ENCODE measurements at regions not wholly inside any gene's neighbourhood (a gene's known extent, or its start where the extent isn't known, plus 50 kb on each side); places are given as distances from the start of the nearest gene placed in this dataset.
A peak's percentile ranks its signal among the peaks of the same experiment; 100 is the strongest.
"Not testable (repeated sequence)": the region's sequence is repeated elsewhere in the genome, so short reads cannot be mapped to it uniquely, and the experiment has no call there.

GRCh38 chr12:64552510-64552909 is 57.8 kb upstream of the RASSF3 start:
- H3K27me3 Mint-ChIP-seq (ENCODE audit: insufficient read depth, unreplicated experiment); H3K4me1 Mint-ChIP-seq (ENCODE audit: insufficient read depth, unreplicated experiment); BruUV-seq (replicated peaks); H3K4me3 Mint-ChIP-seq (ENCODE audit: unreplicated experiment); H3K9me3 Mint-ChIP-seq (ENCODE audit: unreplicated experiment); H3K27ac Mint-ChIP-seq (ENCODE audit: low read depth, unreplicated experiment); H3K36me3 Mint-ChIP-seq (ENCODE audit: insufficient read depth, unreplicated experiment); POLR2A ChIA-PET; intact Hi-C loops (cut with micrococcal nuclease); DNase-seq (ENCODE audit: unreplicated experiment): not testable (repeated sequence)
- CTCF ChIA-PET = interaction anchor here (1.1 to 6.2 kb wide), 2 partner anchors 8 to 140 kb away, joined by 4 to 250 read pairs; no protein-coding TSS in a partner anchor

DNA sequence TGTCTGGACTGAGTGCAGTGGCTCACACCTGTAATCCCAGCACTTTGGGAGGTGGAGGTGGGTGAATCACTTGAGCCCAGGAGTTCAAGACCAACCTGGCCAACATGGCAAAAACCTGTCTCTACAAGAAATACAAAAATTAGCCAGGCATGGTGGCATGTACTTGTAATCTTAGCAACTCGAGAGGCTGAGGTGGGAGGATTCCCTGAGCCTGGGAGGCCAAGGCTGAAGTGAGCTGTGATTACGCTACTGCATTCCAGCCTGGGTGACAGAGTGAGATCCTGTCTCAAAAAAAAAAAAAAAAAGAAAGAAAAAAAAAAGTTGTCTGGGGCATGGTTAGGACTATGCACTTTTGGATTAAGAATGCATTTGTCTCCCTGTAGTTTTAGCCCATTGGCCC is 56.6 kb upstream of the RASSF3 start:
- DNase-seq (ENCODE audit: unreplicated experiment); BruUV-seq (replicated peaks); H3K4me1 Mint-ChIP-seq (ENCODE audit: insufficient read depth, unreplicated experiment); H3K27ac Mint-ChIP-seq (ENCODE audit: low read depth, unreplicated experiment); H3K9me3 Mint-ChIP-seq (ENCODE audit: unreplicated experiment); POLR2A ChIA-PET; H3K27me3 Mint-ChIP-seq (ENCODE audit: insufficient read depth, unreplicated experiment); H3K4me3 Mint-ChIP-seq (ENCODE audit: unreplicated experiment); H3K36me3 Mint-ChIP-seq (ENCODE audit: insufficient read depth, unreplicated experiment); intact Hi-C loops (cut with micrococcal nuclease): not testable (repeated sequence)
- CTCF ChIA-PET = interaction anchor here (0.6 to 6.2 kb wide), 2 partner anchors 87 to 139 kb away, joined by 3 to 250 read pairs; no protein-coding TSS in a partner anchor

- H3K27me3 Mint-ChIP-seq (ENCODE audit: insufficient read depth, unreplicated experiment) = no peaks in the 10 kb centered on the region
- POLR2A ChIA-PET = no interaction called here
- TF ChIP-seq CTCF (IDR thresholded peaks at IDR 0.05; ENCODE audit: unreplicated experiment) = no peak
- H3K27ac Mint-ChIP-seq (ENCODE audit: low read depth, unreplicated experiment) = no peak overlapping the region
- intact Hi-C loops (cut with micrococcal nuclease) = no loop called here
- H3K4me3 Mint-ChIP-seq (ENCODE audit: unreplicated experiment) = no peak overlapping the region
- DNase-seq (ENCODE audit: unreplicated experiment) = no peak
- H3K9me3 Mint-ChIP-seq (ENCODE audit: unreplicated experiment) = no peaks in the 10 kb centered on the region
- H3K36me3 Mint-ChIP-seq (ENCODE audit: insufficient read depth, unreplicated experiment) = no peaks in the 10 kb centered on the region
- peaks cover 12% of the 10 kb centered on the region for H3K4me1 Mint-ChIP-seq (ENCODE audit: insufficient read depth, unreplicated experiment)
- no TSS peak for BruUV-seq (replicated peaks)
- CTCF ChIA-PET = interaction anchor here (0.6 to 1.3 kb wide), 7 partner anchors 8 to 142 kb away, joined by 3 to 6 read pairs (median 4); no protein-coding TSS in a partner anchor
Observed at GRCh38 chr12:64556231-64556630, 54.1 kb upstream of the RASSF3 start.

DNA sequence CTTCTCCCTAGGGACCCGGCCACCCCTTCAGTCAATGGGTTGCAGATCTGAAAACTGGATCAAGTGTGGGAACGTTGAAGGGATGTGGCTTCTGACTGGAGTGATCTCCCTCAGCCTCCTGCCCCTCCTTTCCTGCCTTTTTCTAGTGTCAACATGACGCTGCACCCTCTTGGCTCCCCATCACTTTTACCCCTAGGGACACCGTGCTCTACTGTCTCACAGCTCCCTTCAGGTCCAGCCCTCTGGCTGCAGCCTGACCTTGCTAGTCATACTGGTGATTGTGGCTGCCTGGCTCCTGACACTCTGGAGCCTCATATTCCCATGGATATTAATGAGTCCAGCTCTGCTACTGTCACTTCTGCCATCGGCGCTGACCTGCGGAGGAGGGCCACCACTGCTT is 51.5 kb upstream of the RASSF3 start:
- no TSS peak for BruUV-seq (replicated peaks)
- Mint-ChIP-seq H3K27me3 (ENCODE audit: insufficient read depth, unreplicated experiment) (no peaks in the 10 kb centered on the region), H3K4me3 (ENCODE audit: unreplicated experiment) (no peak overlapping the region), H3K4me1 (ENCODE audit: insufficient read depth, unreplicated experiment) (peaks cover 17% of the 10 kb centered on the region), H3K9me3 (ENCODE audit: unreplicated experiment) (no peaks in the 10 kb centered on the region), H3K27ac (ENCODE audit: low read depth, unreplicated experiment) (no peak overlapping the region), H3K36me3 (ENCODE audit: insufficient read depth, unreplicated experiment) (no peaks in the 10 kb centered on the region)
- ChIA-PET POLR2A (interaction anchor here (0.6 kb wide), 1 partner anchor 179 kb away, joined by 3 read pairs; no protein-coding TSS in a partner anchor), CTCF (interaction anchor here (0.6 to 2.8 kb wide), 3 partner anchors 139 to 439 kb away, joined by 3 to 16 read pairs (median 3); no protein-coding TSS in a partner anchor)
- intact Hi-C loops (cut with micrococcal nuclease) = no loop called here
- DNase-seq (ENCODE audit: unreplicated experiment) = no peak
- TF ChIP-seq CTCF (IDR thresholded peaks at IDR 0.05; ENCODE audit: unreplicated experiment) = no peak

DNA sequence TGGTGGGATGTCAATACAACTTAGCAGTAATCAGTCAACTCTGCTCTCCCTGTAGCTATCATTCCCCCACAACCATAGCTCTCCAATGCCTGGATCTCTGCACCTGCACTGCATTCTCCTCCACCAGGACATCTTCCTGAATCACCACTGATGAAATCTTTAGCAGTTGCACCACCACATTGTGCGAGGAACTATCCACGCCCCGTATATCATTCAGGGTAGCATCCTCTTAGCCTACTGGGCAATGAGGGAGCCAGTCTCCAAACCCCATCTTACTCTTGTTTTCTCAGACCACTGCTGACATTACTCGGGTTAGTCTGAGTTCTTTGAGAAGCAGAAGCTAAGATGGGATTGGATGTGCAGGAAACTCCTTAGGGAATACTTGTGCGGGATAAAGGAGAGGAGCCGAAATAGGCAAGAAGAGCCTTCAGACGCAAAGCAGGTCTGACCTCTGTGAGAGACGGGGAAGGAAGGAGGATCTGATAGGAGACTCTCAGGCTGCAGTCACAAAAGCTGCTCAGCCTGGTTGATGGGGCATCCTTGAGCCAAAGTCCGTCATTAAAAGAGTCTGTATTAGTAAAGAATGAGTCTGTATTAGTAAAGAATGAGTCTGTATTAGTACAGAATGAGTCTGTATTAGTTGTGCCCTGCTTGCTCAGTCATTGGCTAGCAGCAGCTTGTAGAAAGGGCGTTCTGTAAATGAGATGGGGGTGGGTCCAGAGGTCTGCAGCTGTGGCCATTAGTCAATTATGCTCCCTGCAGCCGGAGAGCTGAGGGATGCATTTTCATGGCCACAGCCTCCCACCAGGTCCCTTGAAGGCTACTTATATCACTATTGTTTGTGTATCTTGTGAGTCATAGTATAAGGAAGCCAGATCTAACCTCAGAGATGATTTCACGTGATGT is 49.6 kb upstream of the RASSF3 start:
- peak; percentile 86 for DNase-seq (ENCODE audit: unreplicated experiment)

More for the DNA sequence above, 49.6 kb upstream of the RASSF3 start:
- CTCF ChIA-PET = interaction anchor here (0.5 to 4.7 kb wide), 11 partner anchors 9 to 1609 kb away, joined by 3 to 29 read pairs (median 4); partner anchors contain the start of gene TMBIM4
- Mint-ChIP-seq H3K27ac (ENCODE audit: low read depth, unreplicated experiment) (peak overlapping the region; percentile 78), H3K36me3 (ENCODE audit: insufficient read depth, unreplicated experiment) (no peaks in the 10 kb centered on the region), H3K27me3 (ENCODE audit: insufficient read depth, unreplicated experiment) (no peaks in the 10 kb centered on the region), H3K4me1 (ENCODE audit: insufficient read depth, unreplicated experiment) (peaks cover 17% of the 10 kb centered on the region), H3K9me3 (ENCODE audit: unreplicated experiment) (no peaks in the 10 kb centered on the region), H3K4me3 (ENCODE audit: unreplicated experiment) (no peak overlapping the region)
- BruUV-seq (replicated peaks) = no TSS peak
- POLR2A ChIA-PET = interaction anchor here (0.6 to 2.7 kb wide), 6 partner anchors 9 to 50 kb away, joined by 4 to 12 read pairs (median 6); no protein-coding TSS in a partner anchor
- TF ChIP-seq CTCF (IDR thresholded peaks at IDR 0.05; ENCODE audit: unreplicated experiment) = no peak
- intact Hi-C loops (cut with micrococcal nuclease) = loop anchor here (2.0 kb wide), 2 partner anchors 48 to 118 kb away; no protein-coding TSS in a partner anchor
